Endothelial cell of umbilical vein (primary cell): ENCODE measurements at regions not wholly inside any gene's neighbourhood (a gene's known extent, or its start where the extent isn't known, plus 50 kb on each side); places are given as distances from the start of the nearest gene placed in this dataset.

Experiments
- BruUV-seq: library from RNA; stranded (reverse); fragments of 400-500 nt; replicated peaks from 2 replicates; lab custom pipeline; 2021; lab: Mats Ljungman, UMichigan
- CTCF ChIA-PET: fragments of 300-600, 350-600 bp; sonication (Branson Sonifier 250); formaldehyde crosslinking; loops from one replicate; lab custom pipeline; 2021; ENCODE audit warnings: antibody characterized with exemption, inconsistent platforms; lab: Charles Lee
- POLR2A ChIA-PET: fragments of 300-600, 350-600 bp; sonication (Branson Sonifier 250); formaldehyde crosslinking; loops from one replicate; lab custom pipeline; 2021; ENCODE audit warnings: antibody characterized with exemption, inconsistent platforms; lab: Charles Lee
- DNase-seq: peaks from one replicate; pipeline ENCODE4 v3.0.0-alpha.2; 2011; ENCODE audit warnings: low read depth, low spot score
- FAIRE-seq: peaks from 2 replicates; lab custom pipeline; 2011; peaks lifted over from hg19 to GRCh38; lab: Jason Lieb, UNC
- H2AFZ ChIP-seq: 2 replicates; pipeline ENCODE4 v1.6.0; 2012; ENCODE audit warnings: low read depth, low read length, control low read depth, inconsistent platforms
- H3K27ac ChIP-seq: 2 replicates; pipeline ENCODE4 v1.5.1; 2011; ENCODE audit warnings: low read depth, mild to moderate bottlenecking, control low read depth, low read length, moderate library complexity; ENCODE audit not compliant: insufficient read depth
- H3K27me3 ChIP-seq, 2 experiments: 2 replicates each; pipeline versions ENCODE4 v1.6.0 to v1.6.1; 2011; ENCODE audit warnings: low read length in 2 of 2, mixed read lengths in 1 of 2; ENCODE audit not compliant: control insufficient read depth in 2 of 2, insufficient read depth in 2 of 2
- H3K36me3 ChIP-seq, 2 experiments: 2 replicates in 1 of 2; 3 replicates in 1 of 2; pipeline ENCODE4 v1.5.1; 2011; ENCODE audit warnings: low read length in 2 of 2, mild to moderate bottlenecking in 1 of 2, moderate library complexity in 1 of 2; ENCODE audit not compliant: control insufficient read depth in 2 of 2, insufficient read depth in 2 of 2; ENCODE audit errors: extremely low read depth in 1 of 2
- H3K4me1 ChIP-seq: 3 replicates; pipeline ENCODE4 v1.5.1; 2011; ENCODE audit warnings: mild to moderate bottlenecking, low read length; ENCODE audit not compliant: control insufficient read depth, insufficient read depth; ENCODE audit errors: extremely low read depth
- H3K4me2 ChIP-seq: 2 replicates; pipeline ENCODE4 v1.6.1; 2011; ENCODE audit warnings: low read length, control low read depth, mixed read lengths; ENCODE audit not compliant: insufficient read depth
- H3K4me3 ChIP-seq, 3 experiments: fragments of 200-600 bp in 1 of 3; sonication (generic), shearing (Covaris generic) in 1 of 3; replicated peaks in 1 of 3; 2 replicates each; pipeline ENCODE4 v1.5.1; 2011 to 2016; ENCODE audit warnings: control low read depth in 3 of 3, low read length in 3 of 3, mild to moderate bottlenecking in 2 of 3, inconsistent platforms in 1 of 3, low read depth in 1 of 3, moderate library complexity in 1 of 3; ENCODE audit not compliant: insufficient read depth in 1 of 3
- H3K79me2 ChIP-seq: 2 replicates; pipeline ENCODE4 v1.6.0; 2012; ENCODE audit warnings: low read length, inconsistent platforms; ENCODE audit not compliant: control insufficient read depth, insufficient read depth
- H3K9ac ChIP-seq: replicated peaks from 2 replicates; pipeline ENCODE3; 2011; ENCODE audit warnings: low read length, control low read depth; ENCODE audit not compliant: insufficient read depth; ENCODE audit errors: extremely low read depth
- H3K9me1 ChIP-seq: replicated peaks from 3 replicates; pipeline ENCODE4 v1.6.0; 2011; ENCODE audit warnings: mild to moderate bottlenecking, low read length; ENCODE audit not compliant: control insufficient read depth, insufficient read depth; ENCODE audit errors: extremely low read depth
- H3K9me3 ChIP-seq: replicated peaks from 2 replicates; pipeline ENCODE4 v1.5.1; 2012; ENCODE audit warnings: low read length, inconsistent platforms; ENCODE audit not compliant: control insufficient read depth, insufficient read depth
- H4K20me1 ChIP-seq: replicated peaks from 2 replicates; pipeline ENCODE3; 2011; ENCODE audit warnings: mild to moderate bottlenecking, low read length; ENCODE audit not compliant: control insufficient read depth, insufficient read depth; ENCODE audit errors: extremely low read depth
- EZH2 ChIP-seq: IDR thresholded peaks from 2 replicates; pipeline ENCODE4 v1.6.1; 2012; ENCODE audit warnings: borderline replicate concordance, low read depth, mild to moderate bottlenecking, moderate library complexity, low read length, inconsistent platforms; ENCODE audit not compliant: severe bottlenecking
- FOS ChIP-seq: IDR thresholded peaks from 2 replicates; pipeline ENCODE4 v1.6.1; 2011; ENCODE audit warnings: mild to moderate bottlenecking, low read length, moderate library complexity, borderline replicate concordance; ENCODE audit not compliant: insufficient read depth
- GATA2 ChIP-seq: IDR thresholded peaks from 2 replicates; pipeline ENCODE4 v1.7.0; 2011; ENCODE audit warnings: low read depth, mild to moderate bottlenecking, moderate library complexity, mixed read lengths, low read length; ENCODE audit not compliant: insufficient read length, insufficient read depth
- JUN ChIP-seq: IDR thresholded peaks from 2 replicates; pipeline ENCODE4 v1.6.1; 2011; ENCODE audit warnings: borderline replicate concordance, low read depth; ENCODE audit not compliant: insufficient read length, insufficient read depth
- MAX ChIP-seq: IDR thresholded peaks from 2 replicates; pipeline ENCODE4 v1.6.1; 2011; ENCODE audit not compliant: insufficient read depth, insufficient read length
- MYC ChIP-seq: IDR thresholded peaks from one replicate; pipeline ENCODE4 v1.6.1; 2011; ENCODE audit warnings: mild to moderate bottlenecking, low read depth, low read length
- POLR2A ChIP-seq: IDR thresholded peaks from 2 replicates; pipeline ENCODE4 v1.6.1; 2012; ENCODE audit warnings: low read depth, mild to moderate bottlenecking, control low read depth, low read length
- POLR2AphosphoS5 ChIP-seq: IDR thresholded peaks from 2 replicates; pipeline ENCODE4 v1.6.1; 2012; ENCODE audit warnings: low read depth, mild to moderate bottlenecking, control low read depth, low read length, moderate library complexity; ENCODE audit not compliant: insufficient read depth
- dilution Hi-C: fragments of 300-500 bp; cut with MboI; formaldehyde crosslinking; loops from one replicate; pipeline ENCODE4 v1.15.0; 2019; ENCODE audit warnings: low sequenced_read_pairs; ENCODE audit not compliant: extremely low pct_ligation_motif_present
- intact Hi-C: fragments of 100-400 bp; cut with micrococcal nuclease; formaldehyde crosslinking; loops from one replicate; pipeline ENCODE4 v1.10.0; 2022
- TF ChIP-seq, protein P1 (sequence below), 2 donors: IDR thresholded peaks; 1 replicate in 1 of 2; 2 replicates in 1 of 2; pipeline ENCODE4 v1.5.1; 2011; ENCODE audit warnings: low read length in 2 of 2, mild to moderate bottlenecking in 2 of 2, moderate library complexity in 2 of 2, control low read depth in 1 of 2, inconsistent platforms in 1 of 2, low read depth in 1 of 2; ENCODE audit not compliant: insufficient read depth in 1 of 2; ENCODE audit errors: extremely low read depth in 1 of 2

- ChIA-PET POLR2A (no interaction called here), CTCF (no interaction called here)
- no peaks in the 10 kb centered on the region for H3K4me1 ChIP-seq
- H3K4me3 ChIP-seq = no peak overlapping the region
- no peaks in the 10 kb centered on the region for H3K27me3 ChIP-seq
- no peak overlapping the region for H3K9ac ChIP-seq
- no peaks in the 10 kb centered on the region for H3K9me1 ChIP-seq
- TF ChIP-seq EZH2 (no peak), MAX (no peak)
- intact Hi-C loops (no loop called here), dilution Hi-C loops (no loop called here)
- no peak overlapping the region for H3K27ac ChIP-seq
- DNase-seq (no peak), FAIRE-seq (no peak)
- no peak overlapping the region for H3K4me2 ChIP-seq
- no peak overlapping the region for H2AFZ ChIP-seq
- H3K36me3 ChIP-seq = no peaks in the 10 kb centered on the region
- H3K79me2 ChIP-seq = no peaks in the 10 kb centered on the region
- no TSS peak for BruUV-seq
- H3K9me3 ChIP-seq = peaks cover 5% of the 10 kb centered on the region
- no peaks in the 10 kb centered on the region for H4K20me1 ChIP-seq
Observed at GRCh38 chr18:77369644-77370043, 120.0 kb downstream of the GALR1 start.

DNA sequence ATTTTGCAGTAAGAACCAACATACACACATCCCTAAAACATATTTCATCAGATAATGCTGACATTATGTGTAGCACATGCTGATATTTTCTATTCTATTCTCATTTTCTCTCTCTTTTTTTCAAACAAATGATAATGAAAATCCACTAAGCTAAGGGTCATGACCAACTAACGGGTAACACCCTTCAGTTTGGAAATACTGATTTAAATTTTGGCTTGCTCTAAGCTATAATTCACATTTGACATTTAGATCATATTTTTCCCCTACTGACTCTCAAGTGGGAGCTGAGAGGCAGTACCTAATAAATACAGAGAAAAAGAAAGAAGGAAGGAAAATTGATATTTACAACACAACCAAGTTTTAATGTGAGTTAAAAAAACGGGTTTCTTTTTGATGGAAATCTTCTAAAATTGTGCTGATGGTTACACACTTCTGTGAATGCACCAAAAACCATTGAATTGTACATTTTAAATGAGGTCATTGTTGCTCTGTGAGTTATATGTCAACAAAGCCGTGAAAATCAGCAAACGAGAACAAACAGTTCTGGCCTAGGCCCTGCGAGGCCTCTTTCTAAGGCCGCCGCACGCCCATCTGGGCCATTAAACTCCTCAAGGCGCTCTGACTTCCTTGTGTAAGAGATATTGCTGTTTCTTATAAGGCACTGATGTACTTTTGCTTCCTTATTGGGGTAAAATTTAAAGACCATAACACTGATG is 124.2 kb downstream of the GALR1 start:
- Histone ChIP-seq H3K4me2 (no peak overlapping the region), H3K27me3 (no peaks in the 10 kb centered on the region), H3K36me3 (no peaks in the 10 kb centered on the region), H3K27ac (no peak overlapping the region), H3K4me3 (no peak overlapping the region), H3K9ac (no peak overlapping the region), H3K79me2 (no peaks in the 10 kb centered on the region), H3K4me1 (no peaks in the 10 kb centered on the region), H2AFZ (no peak overlapping the region), H3K9me1 (no peaks in the 10 kb centered on the region), H3K9me3 (peaks cover 7% of the 10 kb centered on the region), H4K20me1 (no peaks in the 10 kb centered on the region)
- DNase-seq (no peak), FAIRE-seq (no peak)
- ChIA-PET POLR2A (no interaction called here), CTCF (no interaction called here)
- dilution Hi-C loops (no loop called here), intact Hi-C loops (no loop called here)
- TF ChIP-seq POLR2A = no peak
- no peak for TF ChIP-seq POLR2AphosphoS5
- TF ChIP-seq MYC = no peak
- TF ChIP-seq EZH2 = no peak
- TF ChIP-seq MAX = no peak
- TF ChIP-seq FOS = no peak
- TF ChIP-seq GATA2 = no peak
- no peak for TF ChIP-seq JUN
- TF ChIP-seq, protein P1, sequence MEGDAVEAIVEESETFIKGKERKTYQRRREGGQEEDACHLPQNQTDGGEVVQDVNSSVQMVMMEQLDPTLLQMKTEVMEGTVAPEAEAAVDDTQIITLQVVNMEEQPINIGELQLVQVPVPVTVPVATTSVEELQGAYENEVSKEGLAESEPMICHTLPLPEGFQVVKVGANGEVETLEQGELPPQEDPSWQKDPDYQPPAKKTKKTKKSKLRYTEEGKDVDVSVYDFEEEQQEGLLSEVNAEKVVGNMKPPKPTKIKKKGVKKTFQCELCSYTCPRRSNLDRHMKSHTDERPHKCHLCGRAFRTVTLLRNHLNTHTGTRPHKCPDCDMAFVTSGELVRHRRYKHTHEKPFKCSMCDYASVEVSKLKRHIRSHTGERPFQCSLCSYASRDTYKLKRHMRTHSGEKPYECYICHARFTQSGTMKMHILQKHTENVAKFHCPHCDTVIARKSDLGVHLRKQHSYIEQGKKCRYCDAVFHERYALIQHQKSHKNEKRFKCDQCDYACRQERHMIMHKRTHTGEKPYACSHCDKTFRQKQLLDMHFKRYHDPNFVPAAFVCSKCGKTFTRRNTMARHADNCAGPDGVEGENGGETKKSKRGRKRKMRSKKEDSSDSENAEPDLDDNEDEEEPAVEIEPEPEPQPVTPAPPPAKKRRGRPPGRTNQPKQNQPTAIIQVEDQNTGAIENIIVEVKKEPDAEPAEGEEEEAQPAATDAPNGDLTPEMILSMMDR (IDR thresholded peaks at IDR 0.05; ENCODE audit: extremely low read depth in 1 of 2, insufficient read depth in 1 of 2, low read depth in 1 of 2, low read length in 2 of 2) = no peak
- no TSS peak for BruUV-seq
